ENCODE measurements at regions not wholly inside any gene's neighbourhood (a gene's known extent, or its start where the extent isn't known, plus 50 kb on each side); places are given as distances from the start of the nearest gene placed in this dataset.

- Histone ChIP-seq H4K20me1 (replicated peaks; ENCODE audit: control insufficient read depth, extremely low read depth, insufficient read depth, low read length) (no peaks in the 10 kb centered on the region), H3K4me3 (replicated peaks in 1 of 3; ENCODE audit: insufficient read depth in 1 of 3, low read depth in 1 of 3, low read length in 3 of 3) (no peak overlapping the region), H3K27me3 (ENCODE audit: control insufficient read depth in 2 of 2, insufficient read depth in 2 of 2, low read length in 2 of 2) (no peaks in the 10 kb centered on the region), H3K9ac (replicated peaks; ENCODE audit: extremely low read depth, insufficient read depth, low read length) (no peak overlapping the region), H3K9me1 (replicated peaks; ENCODE audit: control insufficient read depth, extremely low read depth, insufficient read depth, low read length) (no peaks in the 10 kb centered on the region), H3K27ac (ENCODE audit: insufficient read depth, low read depth, low read length) (no peak overlapping the region), H3K4me1 (ENCODE audit: control insufficient read depth, extremely low read depth, insufficient read depth, low read length) (peaks cover 2% of the 10 kb centered on the region), H3K9me3 (replicated peaks; ENCODE audit: control insufficient read depth, insufficient read depth, low read length) (no peaks in the 10 kb centered on the region), H3K79me2 (ENCODE audit: control insufficient read depth, insufficient read depth, low read length) (no peaks in the 10 kb centered on the region), H3K4me2 (ENCODE audit: insufficient read depth, low read length) (no peak overlapping the region), H2AFZ (ENCODE audit: low read depth, low read length) (no peak overlapping the region), H3K36me3 (ENCODE audit: control insufficient read depth in 2 of 2, extremely low read depth in 1 of 2, insufficient read depth in 2 of 2, low read length in 2 of 2) (no peaks in the 10 kb centered on the region)
- DNase-seq (ENCODE audit: low read depth, low spot score) (no peak), FAIRE-seq (no peak)
- ChIA-PET CTCF (no interaction called here), POLR2A (no interaction called here)
- no TSS peak for BruUV-seq (replicated peaks)
- TF ChIP-seq JUN (IDR thresholded peaks at IDR 0.05; ENCODE audit: borderline replicate concordance, insufficient read depth, insufficient read length, low read depth) = no peak
- TF ChIP-seq MYC (IDR thresholded peaks at IDR 0.05; ENCODE audit: low read depth, low read length) = no peak
- no peak for TF ChIP-seq MAX (IDR thresholded peaks at IDR 0.05; ENCODE audit: insufficient read depth, insufficient read length)
- TF ChIP-seq FOS (IDR thresholded peaks at IDR 0.05; ENCODE audit: borderline replicate concordance, insufficient read depth, low read length) = no peak
- no peak for TF ChIP-seq POLR2A (IDR thresholded peaks at IDR 0.05; ENCODE audit: low read depth, low read length)
- TF ChIP-seq EZH2 (IDR thresholded peaks at IDR 0.05; ENCODE audit: borderline replicate concordance, low read depth, low read length, severe bottlenecking) = no peak
- no peak for TF ChIP-seq POLR2AphosphoS5 (IDR thresholded peaks at IDR 0.05; ENCODE audit: insufficient read depth, low read depth, low read length)
- no peak for TF ChIP-seq CTCF (IDR thresholded peaks at IDR 0.05; ENCODE audit: extremely low read depth in 1 of 2, insufficient read depth in 1 of 2, low read depth in 1 of 2, low read length in 2 of 2)
- TF ChIP-seq GATA2 (IDR thresholded peaks at IDR 0.05; ENCODE audit: insufficient read depth, insufficient read length, low read depth, low read length) = no peak
- intact Hi-C loops (cut with micrococcal nuclease) (no loop called here), dilution Hi-C loops (cut with MboI; ENCODE audit: extremely low pct_ligation_motif_present, low sequenced_read_pairs) (no loop called here)
These were observed 1985.1 kb upstream of the CELF4 start for GRCh38 chr18:39550701-39551100.

Measured in endothelial cell of umbilical vein (primary cell).